Transverse colon (tissue), 4 donors: ENCODE measurements at regions not wholly inside any gene's neighbourhood (a gene's known extent, or its start where the extent isn't known, plus 50 kb on each side); places are given as distances from the start of the nearest gene placed in this dataset.

Source experiments
- CTCF ChIP-seq, 5 experiments: fragments of 200-600 bp in 3 of 5; fragments of 450-650 bp in 2 of 5; sonication (generic) in 3 of 5; IDR thresholded peaks; 1 replicate in 2 of 5; 2 replicates in 3 of 5; pipeline ENCODE4 v1.5.1; 2016 to 2017; ENCODE audit warnings: antibody characterized with exemption in 5 of 5, inconsistent platforms in 3 of 5, mild to moderate bottlenecking in 2 of 5, moderate library complexity in 1 of 5
- EP300 ChIP-seq: sonication (generic); formaldehyde crosslinking; IDR thresholded peaks from one replicate; pipeline ENCODE4 v1.6.1; 2017; ENCODE audit warnings: antibody characterized with exemption, low read depth
- POLR2A ChIP-seq: fragments of 450-650 bp; IDR thresholded peaks from one replicate; pipeline ENCODE4 v1.6.1; 2016; ENCODE audit warnings: antibody characterized with exemption, mild to moderate bottlenecking, moderate library complexity
- POLR2AphosphoS5 ChIP-seq, 3 donors: sonication (generic); formaldehyde crosslinking; IDR thresholded peaks; one replicate each; pipeline ENCODE4 v1.6.1; 2016; ENCODE audit warnings: antibody characterized with exemption in 3 of 3

GRCh38 chr13:33526718-33527117 is 241.2 kb upstream of the STARD13 start:
- TF ChIP-seq CTCF (IDR thresholded peaks at IDR 0.05) (no peak), POLR2AphosphoS5 (IDR thresholded peaks at IDR 0.05) (no peak), POLR2A (no peak), EP300 (no peak)
